MM.1S (cell line): ENCODE measurements at regions not wholly inside any gene's neighbourhood (a gene's known extent, or its start where the extent isn't known, plus 50 kb on each side); places are given as distances from the start of the nearest gene placed in this dataset.

Source experiments
- DNase-seq: peaks from one replicate; pipeline ENCODE4 v3.0.0-alpha.2; 2015
- H2AFZ ChIP-seq: fragments of 300-600 bp; sonication (generic); 2 replicates; pipeline ENCODE4 v1.6.0; 2016; ENCODE audit warnings: antibody characterized with exemption, low read length
- H3F3A ChIP-seq: fragments of 300-600 bp; sonication (generic); 2 replicates; pipeline ENCODE4 v1.6.1; 2016; ENCODE audit warnings: mild to moderate bottlenecking, antibody characterized with exemption, low read length, moderate library complexity, mixed read lengths; ENCODE audit not compliant: insufficient read depth
- H3K27ac ChIP-seq: fragments of 300-600 bp; sonication (generic); 2 replicates; pipeline ENCODE4 v1.5.1; 2016; ENCODE audit warnings: mild to moderate bottlenecking, low read length
- H3K27me3 ChIP-seq: fragments of 300-600 bp; sonication (generic); replicated peaks from 2 replicates; pipeline ENCODE4 v1.6.0; 2016; ENCODE audit warnings: low read length; ENCODE audit not compliant: insufficient read depth
- H3K36me3 ChIP-seq: fragments of 300-600 bp; sonication (generic); replicated peaks from 2 replicates; pipeline ENCODE4 v1.6.1; 2016; ENCODE audit warnings: mild to moderate bottlenecking, low read length, mixed read lengths; ENCODE audit not compliant: insufficient read depth
- H3K4me1 ChIP-seq: fragments of 300-600 bp; sonication (generic); 2 replicates; pipeline ENCODE4 v1.6.1; 2016; ENCODE audit warnings: low read length, mixed read lengths
- H3K4me2 ChIP-seq: fragments of 300-600 bp; sonication (generic); 2 replicates; pipeline ENCODE4 v1.6.0; 2016; ENCODE audit warnings: low read depth, low read length
- H3K4me3 ChIP-seq: fragments of 300-600 bp; sonication (generic); 2 replicates; pipeline ENCODE4 v1.5.1; 2016; ENCODE audit warnings: low read length, mixed read lengths
- H3K79me2 ChIP-seq: fragments of 300-600 bp; sonication (generic); 2 replicates; pipeline ENCODE4 v1.6.1; 2016; ENCODE audit warnings: mixed run types, low read length, mixed read lengths
- H3K9ac ChIP-seq: fragments of 300-600 bp; sonication (generic); 2 replicates; pipeline ENCODE4 v1.6.1; 2016; ENCODE audit warnings: low read length, mixed read lengths
- H3K9me2 ChIP-seq: fragments of 300-600 bp; sonication (generic); replicated peaks from 2 replicates; pipeline ENCODE4 v1.6.1; 2016; ENCODE audit warnings: mild to moderate bottlenecking, low read length, mixed read lengths; ENCODE audit not compliant: insufficient read depth
- H3K9me3 ChIP-seq: fragments of 300-600 bp; sonication (generic); replicated peaks from 2 replicates; pipeline ENCODE4 v1.6.1; 2016; ENCODE audit warnings: mild to moderate bottlenecking, low read length, mixed read lengths; ENCODE audit not compliant: insufficient read depth
- H4K20me1 ChIP-seq: fragments of 300-600 bp; sonication (generic); 2 replicates; pipeline ENCODE4 v1.6.1; 2016; ENCODE audit warnings: mild to moderate bottlenecking, low read length, moderate library complexity, mixed read lengths; ENCODE audit not compliant: insufficient read depth
- CTCF ChIP-seq: fragments of 300-600 bp; sonication (generic); IDR thresholded peaks from 2 replicates; pipeline ENCODE4 v1.5.1; 2016; ENCODE audit warnings: antibody characterized with exemption, low read length, mixed read lengths
- EZH2 ChIP-seq: fragments of 300-600 bp; sonication (generic); optimal IDR thresholded peaks from 2 replicates; pipeline ENCODE3; 2017; ENCODE audit warnings: low read depth, mild to moderate bottlenecking, antibody characterized with exemption, low read length, mixed read lengths
- EZH2phosphoT487 ChIP-seq: fragments of 300-600 bp; sonication (generic); IDR thresholded peaks from 2 replicates; pipeline ENCODE4 v1.6.1; 2018; ENCODE audit warnings: antibody characterized with exemption, low read length

- Histone ChIP-seq H3K9ac (no peak overlapping the region), H3K9me2 (no peaks in the 10 kb centered on the region), H3F3A (no peaks in the 10 kb centered on the region), H3K36me3 (no peaks in the 10 kb centered on the region), H3K4me1 (0 out of 2 replicates have a peak, but pooled peaks cover 3% of the 10 kb centered on the region), H3K4me2 (no peak overlapping the region), H3K9me3 (no peaks in the 10 kb centered on the region), H2AFZ (no peak overlapping the region), H3K27me3 (no peaks in the 10 kb centered on the region), H3K27ac (no peak overlapping the region), H3K4me3 (no peak overlapping the region), H4K20me1 (no peaks in the 10 kb centered on the region), H3K79me2 (no peaks in the 10 kb centered on the region)
- TF ChIP-seq EZH2phosphoT487 (no peak), EZH2 (no peak), CTCF (no peak)
- peak; percentile 25 for DNase-seq
Observed at GRCh38 chr1:67947114-67947513, 103.3 kb downstream of the DIRAS3 start.

GRCh38 chr1:67945733-67946374 is 104.6 kb downstream of the DIRAS3 start:
- Histone ChIP-seq H3K4me2 (no peak overlapping the region), H3K9ac (no peak overlapping the region), H4K20me1 (no peaks in the 10 kb centered on the region), H3K79me2 (no peaks in the 10 kb centered on the region), H3K9me2 (no peaks in the 10 kb centered on the region), H3F3A (no peaks in the 10 kb centered on the region), H3K36me3 (no peaks in the 10 kb centered on the region), H3K27ac (no peak overlapping the region), H3K4me1 (0 out of 2 replicates have a peak, but pooled peaks cover 3% of the 10 kb centered on the region), H2AFZ (no peak overlapping the region), H3K9me3 (no peaks in the 10 kb centered on the region), H3K4me3 (no peak overlapping the region), H3K27me3 (no peaks in the 10 kb centered on the region)
- DNase-seq: no peak
- no peak for TF ChIP-seq EZH2phosphoT487
- no peak for TF ChIP-seq EZH2
- TF ChIP-seq CTCF: no peak

GRCh38 chr1:67942274-67942673 is 108.2 kb downstream of the DIRAS3 start:
- TF ChIP-seq CTCF (no peak), EZH2 (no peak), EZH2phosphoT487 (no peak)
- H3K27ac ChIP-seq: no peak overlapping the region
- H3K4me1 ChIP-seq: no peaks in the 10 kb centered on the region
- H3K4me3 ChIP-seq: no peak overlapping the region
- no peaks in the 10 kb centered on the region for H3K79me2 ChIP-seq
- no peak overlapping the region for H3K4me2 ChIP-seq
- no peak overlapping the region for H2AFZ ChIP-seq
- H4K20me1 ChIP-seq: no peaks in the 10 kb centered on the region
- DNase-seq: no peak
- H3K9me2 ChIP-seq: no peaks in the 10 kb centered on the region
- H3F3A ChIP-seq: no peaks in the 10 kb centered on the region
- no peaks in the 10 kb centered on the region for H3K27me3 ChIP-seq
- no peaks in the 10 kb centered on the region for H3K36me3 ChIP-seq
- no peak overlapping the region for H3K9ac ChIP-seq
- no peaks in the 10 kb centered on the region for H3K9me3 ChIP-seq
